ENCODE measurements at regions not wholly inside any gene's neighbourhood (a gene's known extent, or its start where the extent isn't known, plus 50 kb on each side); places are given as distances from the start of the nearest gene placed in this dataset.

DNA sequence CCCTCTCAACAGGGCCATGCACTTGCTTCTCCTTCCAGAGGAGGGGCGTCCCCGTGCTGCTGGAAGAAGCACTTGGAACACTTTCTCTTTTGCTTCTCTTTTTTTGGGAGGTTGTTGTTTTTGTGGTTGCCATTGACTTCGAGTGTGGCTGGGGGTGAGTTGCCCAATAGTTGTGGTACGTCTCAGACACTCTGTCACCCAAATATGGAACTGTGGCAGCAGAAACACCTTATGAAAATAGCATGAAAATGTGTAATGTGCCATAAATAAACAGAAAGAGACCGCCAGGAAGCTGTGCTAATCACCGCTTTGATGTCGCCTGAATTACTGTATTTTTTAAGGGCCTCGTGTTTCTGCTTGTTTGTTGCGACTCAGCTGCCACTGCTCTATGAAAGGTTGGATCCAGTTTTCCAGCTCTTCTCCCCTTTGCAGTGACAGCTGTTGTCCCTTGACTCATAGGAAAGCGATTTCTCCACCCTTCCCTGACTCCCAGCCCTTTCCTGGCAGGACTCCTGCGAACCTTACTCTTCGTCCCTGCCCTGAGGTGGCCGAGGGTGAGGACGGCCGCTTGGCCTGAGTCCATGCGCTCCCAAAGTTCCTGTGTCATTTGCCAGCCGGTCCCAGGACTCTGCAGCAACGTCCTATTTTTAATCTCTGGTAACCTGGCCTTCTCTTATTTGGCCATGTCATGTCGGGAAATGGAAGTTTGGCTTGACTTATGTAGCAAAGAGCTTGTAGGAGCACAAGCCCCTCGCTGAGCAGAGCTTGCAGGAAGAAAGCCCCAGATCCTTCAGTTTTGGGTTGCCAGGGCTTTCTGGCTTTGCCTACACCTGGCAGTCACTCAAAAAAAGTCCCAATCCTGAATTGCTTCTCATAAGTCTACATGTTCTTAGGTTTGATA is 694.6 kb downstream of the QKI start:
- TF ChIP-seq, protein P1, sequence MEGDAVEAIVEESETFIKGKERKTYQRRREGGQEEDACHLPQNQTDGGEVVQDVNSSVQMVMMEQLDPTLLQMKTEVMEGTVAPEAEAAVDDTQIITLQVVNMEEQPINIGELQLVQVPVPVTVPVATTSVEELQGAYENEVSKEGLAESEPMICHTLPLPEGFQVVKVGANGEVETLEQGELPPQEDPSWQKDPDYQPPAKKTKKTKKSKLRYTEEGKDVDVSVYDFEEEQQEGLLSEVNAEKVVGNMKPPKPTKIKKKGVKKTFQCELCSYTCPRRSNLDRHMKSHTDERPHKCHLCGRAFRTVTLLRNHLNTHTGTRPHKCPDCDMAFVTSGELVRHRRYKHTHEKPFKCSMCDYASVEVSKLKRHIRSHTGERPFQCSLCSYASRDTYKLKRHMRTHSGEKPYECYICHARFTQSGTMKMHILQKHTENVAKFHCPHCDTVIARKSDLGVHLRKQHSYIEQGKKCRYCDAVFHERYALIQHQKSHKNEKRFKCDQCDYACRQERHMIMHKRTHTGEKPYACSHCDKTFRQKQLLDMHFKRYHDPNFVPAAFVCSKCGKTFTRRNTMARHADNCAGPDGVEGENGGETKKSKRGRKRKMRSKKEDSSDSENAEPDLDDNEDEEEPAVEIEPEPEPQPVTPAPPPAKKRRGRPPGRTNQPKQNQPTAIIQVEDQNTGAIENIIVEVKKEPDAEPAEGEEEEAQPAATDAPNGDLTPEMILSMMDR (IDR thresholded peaks at IDR 0.05; ENCODE audit: low read depth, low read length): no peak
- Histone ChIP-seq H3K4me1 (no peaks in the 10 kb centered on the region), H3K4me3 (ENCODE audit: low read depth, low read length) (no peak overlapping the region), H3K36me3 (no peaks in the 10 kb centered on the region), H3K27me3 (no peaks in the 10 kb centered on the region), H3K9me3 (no peaks in the 10 kb centered on the region)
- DNase-seq: no peak

DNA sequence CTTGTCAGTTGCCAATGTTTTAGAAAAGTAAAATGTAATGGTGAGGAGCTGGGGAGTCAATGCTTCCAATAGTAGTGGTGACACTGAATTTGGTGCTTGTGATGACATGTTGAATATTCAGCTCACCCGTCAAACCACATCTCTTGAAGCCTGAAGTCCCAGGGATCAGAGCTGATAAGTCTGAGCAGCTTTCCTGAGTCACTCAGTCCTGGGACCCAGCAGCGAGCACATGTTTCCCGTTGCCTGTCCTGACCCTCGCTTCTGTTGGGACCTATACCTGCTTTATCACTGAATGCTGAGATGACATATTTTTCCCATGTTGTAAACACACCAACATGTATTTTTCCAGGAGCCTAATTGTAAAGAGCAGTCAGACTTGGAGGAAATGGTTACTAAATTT is 693.6 kb downstream of the QKI start:
- DNase-seq: no peak
- Histone ChIP-seq H3K4me3 (ENCODE audit: low read depth, low read length) (no peak overlapping the region), H3K36me3 (no peaks in the 10 kb centered on the region), H3K4me1 (no peaks in the 10 kb centered on the region), H3K9me3 (no peaks in the 10 kb centered on the region), H3K27me3 (no peaks in the 10 kb centered on the region)
- TF ChIP-seq, protein P1 (IDR thresholded peaks at IDR 0.05; ENCODE audit: low read depth, low read length): no peak

DNA sequence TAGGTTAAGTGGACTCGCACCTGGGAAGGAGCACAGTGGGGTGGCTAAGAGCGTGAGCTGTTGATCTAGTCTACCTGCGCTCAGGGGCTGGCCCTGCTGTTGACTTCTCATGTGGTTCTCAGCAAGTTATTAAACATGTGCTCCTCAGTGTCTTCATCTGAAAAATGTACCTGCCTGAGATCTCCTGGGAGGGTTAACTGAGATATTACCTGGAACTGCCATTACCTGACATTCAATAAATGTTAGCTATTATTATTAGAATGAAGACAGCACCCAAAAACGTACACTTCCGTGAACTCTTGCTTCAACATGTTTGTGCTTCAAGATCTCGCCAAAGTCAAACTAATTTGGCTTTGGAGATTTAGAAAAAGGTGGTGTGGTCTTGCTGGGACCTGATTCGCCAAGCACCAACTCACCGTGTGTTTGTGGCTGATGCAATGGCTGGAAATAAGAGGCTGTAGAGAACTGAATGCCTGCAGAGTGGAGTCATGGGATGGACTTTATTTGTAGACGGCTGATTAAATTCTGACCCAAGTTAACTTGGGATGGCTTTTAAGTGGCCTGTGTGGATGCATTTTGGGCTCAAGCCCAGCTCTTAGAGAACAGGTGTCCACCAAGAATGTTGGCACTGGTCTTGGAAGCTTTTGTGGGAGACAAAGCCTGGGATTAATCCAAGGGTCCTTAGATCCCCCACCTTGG is 692.9 kb downstream of the QKI start:
- H3K9me3 ChIP-seq: no peaks in the 10 kb centered on the region
- no peaks in the 10 kb centered on the region for H3K4me1 ChIP-seq
- H3K4me3 ChIP-seq (ENCODE audit: low read depth, low read length): no peak overlapping the region
- H3K27me3 ChIP-seq: no peaks in the 10 kb centered on the region
- no peaks in the 10 kb centered on the region for H3K36me3 ChIP-seq
- TF ChIP-seq, protein P1 (IDR thresholded peaks at IDR 0.05; ENCODE audit: low read depth, low read length): no peak
- DNase-seq: no peak

DNA sequence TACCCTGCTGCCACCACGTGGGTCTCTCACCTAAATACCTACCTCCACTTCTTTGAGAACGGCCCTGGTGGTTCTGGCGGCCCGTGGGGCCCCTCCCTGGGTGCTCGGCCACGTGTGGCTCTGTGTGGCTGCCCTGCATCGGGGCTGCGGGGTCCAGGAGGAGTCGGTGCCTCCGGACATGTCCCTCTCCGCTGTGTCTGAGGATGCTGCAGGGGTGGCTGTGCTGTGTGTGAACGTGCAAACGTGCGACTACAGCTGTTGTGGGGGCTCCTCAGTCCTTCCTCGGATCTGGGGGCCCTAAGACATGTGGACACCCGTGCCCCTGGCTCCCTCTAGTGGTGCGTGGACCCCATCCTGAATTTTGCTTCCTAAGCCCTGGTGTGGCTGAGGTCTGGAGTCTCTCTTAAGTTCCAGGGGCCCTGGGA is 691.8 kb downstream of the QKI start:
- DNase-seq: peak; percentile 60
- TF ChIP-seq, protein P1 (IDR thresholded peaks at IDR 0.05; ENCODE audit: low read depth, low read length): peak; percentile 71

DNA sequence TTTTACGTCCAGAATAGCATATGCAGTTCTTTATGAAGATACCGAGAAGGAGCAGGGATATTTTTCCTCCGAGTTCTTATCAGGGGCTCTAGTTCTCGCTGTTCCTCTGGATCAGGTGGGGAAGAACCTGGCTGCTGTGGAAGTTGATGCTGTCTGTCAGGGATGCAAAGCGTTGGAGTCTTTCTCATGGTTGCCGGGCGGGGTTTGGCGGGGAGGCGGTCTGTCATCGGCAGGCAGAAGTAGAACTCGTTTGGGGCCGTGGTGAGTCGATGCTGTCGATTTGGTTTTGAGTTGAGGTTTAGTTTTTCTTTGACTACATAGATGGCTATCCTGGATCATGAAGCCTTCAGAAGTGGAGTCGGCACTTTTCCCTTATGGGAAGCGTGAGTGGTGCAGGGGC is 691.2 kb downstream of the QKI start:
- H3K9me3 ChIP-seq: no peaks in the 10 kb centered on the region
- H3K4me3 ChIP-seq (ENCODE audit: low read depth, low read length): no peak overlapping the region
- H3K36me3 ChIP-seq: no peaks in the 10 kb centered on the region
- H3K27me3 ChIP-seq: no peaks in the 10 kb centered on the region
- TF ChIP-seq, protein P1 (IDR thresholded peaks at IDR 0.05; ENCODE audit: low read depth, low read length): no peak
- no peak for DNase-seq
- H3K4me1 ChIP-seq: no peaks in the 10 kb centered on the region

More for the DNA sequence above, 691.8 kb downstream of the QKI start:
- Histone ChIP-seq H3K4me1 (no peaks in the 10 kb centered on the region), H3K9me3 (no peaks in the 10 kb centered on the region), H3K27me3 (no peaks in the 10 kb centered on the region), H3K36me3 (no peaks in the 10 kb centered on the region), H3K4me3 (ENCODE audit: low read depth, low read length) (no peak overlapping the region)

DNA sequence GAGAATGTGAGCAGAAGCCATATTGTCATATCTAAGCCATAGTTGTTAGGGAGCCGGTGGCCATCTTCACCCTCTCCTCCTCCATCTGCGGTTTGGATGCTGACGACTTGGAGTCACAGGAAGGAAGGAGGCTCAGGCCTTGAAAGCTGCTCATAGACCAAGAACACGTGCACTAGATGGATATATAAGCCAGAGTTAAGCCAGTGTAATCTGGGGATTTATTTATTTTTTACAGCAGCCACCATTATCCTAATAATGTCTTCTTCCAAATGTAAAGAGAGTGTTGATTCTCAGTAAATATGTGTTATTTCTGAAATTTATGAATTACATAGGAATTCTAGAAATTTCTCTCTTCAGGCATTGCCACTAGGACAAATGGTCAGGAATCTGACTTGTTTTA is 689.9 kb downstream of the QKI start:
- H3K4me3 ChIP-seq (ENCODE audit: low read depth, low read length): no peak overlapping the region
- no peaks in the 10 kb centered on the region for H3K27me3 ChIP-seq
- H3K4me1 ChIP-seq: no peaks in the 10 kb centered on the region
- TF ChIP-seq, protein P1 (IDR thresholded peaks at IDR 0.05; ENCODE audit: low read depth, low read length): no peak
- no peaks in the 10 kb centered on the region for H3K9me3 ChIP-seq
- no peak for DNase-seq
- no peaks in the 10 kb centered on the region for H3K36me3 ChIP-seq
